WTC11 (cell line): ENCODE measurements at regions not wholly inside any gene's neighbourhood (a gene's known extent, or its start where the extent isn't known, plus 50 kb on each side); places are given as distances from the start of the nearest gene placed in this dataset.

Experiments
- ATAC-seq: fragments of 200-7000 bp; cut with Tn5 transposase; 2 replicates; pipeline ENCODE4 v1.10.0; 2021; ENCODE audit warnings: mild to moderate bottlenecking, moderate library complexity
- CTCF ChIA-PET: fragments of 300-600 bp; sonication (Branson Sonifier 250); formaldehyde crosslinking; loops from one replicate; lab custom pipeline; 2021; ENCODE audit warnings: antibody characterized with exemption; lab: Charles Lee
- POLR2A ChIA-PET: fragments of 350-600 bp; sonication (Branson Sonifier 250); formaldehyde crosslinking; loops from one replicate; lab custom pipeline; 2021; ENCODE audit warnings: antibody characterized with exemption; lab: Charles Lee
- DNase-seq: peaks from one replicate; pipeline ENCODE4 v3.0.0; 2021; ENCODE audit warnings: low spot score
- H3K27ac Mint-ChIP-seq: 2 replicates; pipeline ENCODE4 v1.8.0; 2021; ENCODE audit warnings: mixed read lengths
- H3K27me3 Mint-ChIP-seq: 2 replicates; pipeline ENCODE4 v1.8.0; 2021; ENCODE audit warnings: low read depth, mild to moderate bottlenecking, moderate library complexity, mixed read lengths
- H3K36me3 Mint-ChIP-seq: 2 replicates; pipeline ENCODE4 v1.8.0; 2021; ENCODE audit warnings: mixed read lengths
- H3K4me1 Mint-ChIP-seq: 2 replicates; pipeline ENCODE4 v1.8.0; 2022; ENCODE audit warnings: mixed read lengths
- H3K4me3 Mint-ChIP-seq: 2 replicates; pipeline ENCODE4 v1.8.0; 2021; ENCODE audit warnings: mild to moderate bottlenecking, moderate library complexity, mixed read lengths
- H3K9me3 Mint-ChIP-seq: 2 replicates; pipeline ENCODE4 v1.8.0; 2021; ENCODE audit warnings: mixed read lengths
- ATF1 ChIP-seq: sonication (generic); formaldehyde crosslinking; IDR thresholded peaks from 2 replicates; pipeline ENCODE4 v1.8.1; 2023; ENCODE audit warnings: mild to moderate bottlenecking, moderate library complexity, missing genetic modification reagents
- ATF2 ChIP-seq: sonication (generic); formaldehyde crosslinking; IDR thresholded peaks from 2 replicates; pipeline ENCODE4 v1.8.1; 2022; ENCODE audit warnings: low read depth, missing genetic modification reagents, borderline replicate concordance
- ELF4 ChIP-seq: sonication (generic); formaldehyde crosslinking; IDR thresholded peaks from 2 replicates; pipeline ENCODE4 v1.8.1; 2022; ENCODE audit warnings: low read depth, mild to moderate bottlenecking, moderate library complexity, missing genetic modification reagents
- HMGXB4 ChIP-seq: sonication (generic); formaldehyde crosslinking; IDR thresholded peaks from 2 replicates; pipeline ENCODE4 v1.8.1; 2023; ENCODE audit warnings: mild to moderate bottlenecking, moderate library complexity, missing genetic modification reagents
- JAZF1 ChIP-seq: fragments of 250-450 bp; sonication (Bioruptor Pico); IDR thresholded peaks from 2 replicates; pipeline ENCODE4 v1.9.0; 2021; ENCODE audit warnings: moderate library complexity, mild to moderate bottlenecking, inconsistent platforms
- NFATC4 ChIP-seq: fragments of 250-450 bp; sonication (Bioruptor Pico); IDR thresholded peaks from 2 replicates; pipeline ENCODE4 v1.9.0; 2021; ENCODE audit warnings: mild to moderate bottlenecking
- PRDM15 ChIP-seq: sonication (generic); formaldehyde crosslinking; IDR thresholded peaks from 2 replicates; pipeline ENCODE4 v1.8.0; 2022; ENCODE audit warnings: missing genetic modification reagents
- SMAD4 ChIP-seq: sonication (generic); formaldehyde crosslinking; IDR thresholded peaks from 2 replicates; pipeline ENCODE4 v1.8.0; 2022; ENCODE audit warnings: mild to moderate bottlenecking, missing genetic modification reagents
- SP1 ChIP-seq: sonication (generic); formaldehyde crosslinking; conservative IDR thresholded peaks from 2 replicates; pipeline ENCODE4 v1.8.1; 2022; ENCODE audit warnings: missing genetic modification reagents
- TCF7 ChIP-seq: sonication (generic); formaldehyde crosslinking; IDR thresholded peaks from 2 replicates; pipeline ENCODE4 v1.8.0; 2022; ENCODE audit warnings: mild to moderate bottlenecking, low read depth, missing genetic modification reagents, moderate library complexity
- TEAD4 ChIP-seq: sonication (generic); formaldehyde crosslinking; IDR thresholded peaks from 2 replicates; pipeline ENCODE4 v1.8.0; 2022; ENCODE audit warnings: mild to moderate bottlenecking, missing genetic modification reagents
- TP53 ChIP-seq: sonication (generic); formaldehyde crosslinking; IDR thresholded peaks from 2 replicates; pipeline ENCODE4 v1.8.1; 2023; ENCODE audit warnings: mild to moderate bottlenecking, missing genetic modification reagents
- ZMAT4 ChIP-seq: fragments of 250-450 bp; sonication (Bioruptor Pico); IDR thresholded peaks from 2 replicates; pipeline ENCODE4 v1.9.0; 2021; ENCODE audit warnings: mild to moderate bottlenecking
- ZNF232 ChIP-seq: sonication (generic); formaldehyde crosslinking; IDR thresholded peaks from 2 replicates; pipeline ENCODE4 v1.8.0; 2022; ENCODE audit warnings: mild to moderate bottlenecking, missing genetic modification reagents
- ZNF416 ChIP-seq: fragments of 250-450 bp; sonication (Bioruptor Pico); IDR thresholded peaks from 2 replicates; pipeline ENCODE4 v1.9.0; 2021; ENCODE audit warnings: mild to moderate bottlenecking, inconsistent platforms
- ZNF425 ChIP-seq: fragments of 250-450 bp; sonication (Bioruptor Pico); conservative IDR thresholded peaks from 2 replicates; pipeline ENCODE4 v1.9.0; 2021; ENCODE audit warnings: mild to moderate bottlenecking

GRCh38 chr10:110443239-110444003 lies 54.3 kb upstream of the DUSP5 start:
- Mint-ChIP-seq H3K27me3 (no peaks in the 10 kb centered on the region; the same call in 1 of the 2 replicates), H3K4me3 (no peak overlapping the region), H3K4me1 (peaks cover 16% of the 10 kb centered on the region), H3K27ac (no peak overlapping the region), H3K36me3 (no peaks in the 10 kb centered on the region), H3K9me3 (no peaks in the 10 kb centered on the region)
- ATAC-seq = no peak
- no peak for TF ChIP-seq SMAD4 (CRISPR knock-in tag)
- TF ChIP-seq ATF2 (CRISPR knock-in tag) = no peak
- ChIA-PET POLR2A (no interaction called here), CTCF (interaction anchor here (1.3 kb wide), 1 partner anchor 103 kb away, joined by 3 read pairs; no protein-coding TSS in a partner anchor)
- DNase-seq = no peak

- no peak overlapping the region for H3K27ac Mint-ChIP-seq
- no peak overlapping the region for H3K4me3 Mint-ChIP-seq
- H3K4me1 Mint-ChIP-seq = peaks cover 16% of the 10 kb centered on the region
- ChIA-PET POLR2A (no interaction called here), CTCF (no interaction called here)
- ATAC-seq = no peak
- no peaks in the 10 kb centered on the region; the same call in 1 of the 2 replicates for H3K27me3 Mint-ChIP-seq
- peaks cover 3% of the 10 kb centered on the region for H3K9me3 Mint-ChIP-seq
- no peaks in the 10 kb centered on the region for H3K36me3 Mint-ChIP-seq
- TF ChIP-seq SP1 (no peak), ATF1 (CRISPR knock-in tag) (no peak), ZNF232 (CRISPR knock-in tag) (no peak)
- no peak for DNase-seq
Measured at GRCh38 chr10:110444004-110444337, 53.7 kb upstream of the DUSP5 start.

- CTCF ChIA-PET = interaction anchor here (1.4 to 2.2 kb wide), 2 partner anchors 92 to 102 kb away, joined by 7 read pairs; no protein-coding TSS in a partner anchor
- POLR2A ChIA-PET = no interaction called here
- TF ChIP-seq TCF7 (no peak), ZMAT4 (CRISPR knock-in tag) (no peak), NFATC4 (CRISPR knock-in tag) (no peak), ZNF425 (CRISPR knock-in tag) (no peak), SP1 (no peak)
- Mint-ChIP-seq H3K4me3 (no peak overlapping the region), H3K27me3 (peaks cover under 1% of the 10 kb centered on the region; the same call in 1 of the 2 replicates), H3K4me1 (peaks cover 16% of the 10 kb centered on the region), H3K36me3 (no peaks in the 10 kb centered on the region), H3K9me3 (peaks cover 7% of the 10 kb centered on the region), H3K27ac (no peak overlapping the region)
- DNase-seq (no peak), ATAC-seq (no peak)
Measured at GRCh38 chr10:110445871-110446270, 51.8 kb upstream of the DUSP5 start.

- Mint-ChIP-seq H3K4me3 (no peak overlapping the region), H3K36me3 (no peaks in the 10 kb centered on the region), H3K27me3 (peaks cover 2% of the 10 kb centered on the region; the same call in 1 of the 2 replicates), H3K4me1 (peaks cover 16% of the 10 kb centered on the region), H3K27ac (no peak overlapping the region), H3K9me3 (peaks cover 7% of the 10 kb centered on the region)
- ChIA-PET CTCF (interaction anchor here (1.3 to 2.2 kb wide), 4 partner anchors 58 to 102 kb away, joined by 4 to 7 read pairs (median 7); no protein-coding TSS in a partner anchor), POLR2A (no interaction called here)
- no peak for ATAC-seq
- TF ChIP-seq HMGXB4 (CRISPR knock-in tag) (no peak), PRDM15 (CRISPR knock-in tag) (no peak), JAZF1 (CRISPR knock-in tag) (no peak), TP53 (CRISPR knock-in tag) (no peak), ELF4 (no peak), ZNF416 (CRISPR knock-in tag) (no peak), NFATC4 (CRISPR knock-in tag) (no peak), TEAD4 (CRISPR knock-in tag) (no peak)
- DNase-seq = no peak
Measured at GRCh38 chr10:110446277-110446676, 51.4 kb upstream of the DUSP5 start.
